ENCODE measurements at regions not wholly inside any gene's neighbourhood (a gene's known extent, or its start where the extent isn't known, plus 50 kb on each side); places are given as distances from the start of the nearest gene placed in this dataset.

DNA sequence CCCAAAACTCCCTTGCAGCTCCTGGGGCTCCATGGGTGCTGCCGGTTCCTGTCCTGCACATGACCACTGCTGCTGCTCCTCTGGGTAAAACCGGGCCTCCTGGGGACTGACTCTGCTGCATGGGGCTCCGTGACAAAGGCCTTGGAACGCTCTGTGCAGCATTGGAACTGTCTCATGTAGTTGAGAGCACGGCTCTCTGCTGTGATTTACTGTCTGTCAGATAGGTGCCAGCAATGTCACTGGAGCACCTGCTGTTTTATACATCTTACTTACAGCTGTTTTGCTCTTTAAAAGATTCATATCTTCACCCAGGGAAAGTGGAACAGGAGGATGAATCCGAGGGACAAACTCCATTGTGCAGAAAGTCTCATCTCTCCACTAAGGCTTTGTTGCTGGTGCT is 138.1 kb downstream of the YIPF5 start:
- TF ChIP-seq, protein P1, sequence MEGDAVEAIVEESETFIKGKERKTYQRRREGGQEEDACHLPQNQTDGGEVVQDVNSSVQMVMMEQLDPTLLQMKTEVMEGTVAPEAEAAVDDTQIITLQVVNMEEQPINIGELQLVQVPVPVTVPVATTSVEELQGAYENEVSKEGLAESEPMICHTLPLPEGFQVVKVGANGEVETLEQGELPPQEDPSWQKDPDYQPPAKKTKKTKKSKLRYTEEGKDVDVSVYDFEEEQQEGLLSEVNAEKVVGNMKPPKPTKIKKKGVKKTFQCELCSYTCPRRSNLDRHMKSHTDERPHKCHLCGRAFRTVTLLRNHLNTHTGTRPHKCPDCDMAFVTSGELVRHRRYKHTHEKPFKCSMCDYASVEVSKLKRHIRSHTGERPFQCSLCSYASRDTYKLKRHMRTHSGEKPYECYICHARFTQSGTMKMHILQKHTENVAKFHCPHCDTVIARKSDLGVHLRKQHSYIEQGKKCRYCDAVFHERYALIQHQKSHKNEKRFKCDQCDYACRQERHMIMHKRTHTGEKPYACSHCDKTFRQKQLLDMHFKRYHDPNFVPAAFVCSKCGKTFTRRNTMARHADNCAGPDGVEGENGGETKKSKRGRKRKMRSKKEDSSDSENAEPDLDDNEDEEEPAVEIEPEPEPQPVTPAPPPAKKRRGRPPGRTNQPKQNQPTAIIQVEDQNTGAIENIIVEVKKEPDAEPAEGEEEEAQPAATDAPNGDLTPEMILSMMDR (IDR thresholded peaks at IDR 0.05) = no peak
- TF ChIP-seq EP300 (IDR thresholded peaks at IDR 0.05) (no peak), POLR2A (IDR thresholded peaks at IDR 0.05) (no peak)

Data from suprapubic skin (tissue), 3 donors.